Uterus (tissue), 3 donors: ENCODE measurements at regions not wholly inside any gene's neighbourhood (a gene's known extent, or its start where the extent isn't known, plus 50 kb on each side); places are given as distances from the start of the nearest gene placed in this dataset.

Experiments
- DNase-seq, 2 donors: peaks; one replicate each; pipeline ENCODE4 v3.0.0-alpha.2; 2019 to 2020
- H3K27ac ChIP-seq, 2 donors: fragments of 200-600 bp; sonication (generic); 1 replicate in 1 of 2; 2 replicates in 1 of 2; pipeline ENCODE4 v1.5.1; 2016 to 2018
- H3K27me3 ChIP-seq, 2 donors: fragments of 200-600 bp; sonication (generic); one replicate each; pipeline ENCODE4 v1.5.1; 2018 to 2019; ENCODE audit warnings: control low read depth in 1 of 2
- H3K36me3 ChIP-seq, 2 donors: fragments of 200-600 bp; sonication (generic); one replicate each; pipeline ENCODE4 v1.5.1; 2019; ENCODE audit warnings: control low read depth in 1 of 2
- H3K4me1 ChIP-seq, 2 donors: fragments of 200-600 bp; sonication (generic); one replicate each; pipeline ENCODE4 v1.5.1; 2018 to 2019; ENCODE audit warnings: control low read depth in 1 of 2
- H3K4me3 ChIP-seq, 2 donors: fragments of 200-600 bp; sonication (generic); 1 replicate in 1 of 2; 2 replicates in 1 of 2; pipeline ENCODE4 v1.5.1; 2018 to 2019; ENCODE audit warnings: mild to moderate bottlenecking in 1 of 2
- H3K9me3 ChIP-seq, 2 donors: fragments of 200-600 bp; sonication (generic); one replicate each; pipeline ENCODE4 v1.5.1; 2019; ENCODE audit warnings: control low read depth in 1 of 2
- POLR2A ChIP-seq, 2 donors: fragments of 450-650 bp; IDR thresholded peaks; one replicate each; pipeline ENCODE4 v1.6.1; 2016; ENCODE audit warnings: antibody characterized with exemption in 2 of 2, mild to moderate bottlenecking in 1 of 2, moderate library complexity in 1 of 2
- intact Hi-C: fragments of 100-400 bp; cut with DNase I; formaldehyde crosslinking; loops from one replicate; pipeline ENCODE4 v1.15.1; 2023; ENCODE audit warnings: low total_unique reads
- TF ChIP-seq, protein P1 (sequence below), 4 experiments: fragments of 200-600 bp in 2 of 4; fragments of 450-650 bp in 2 of 4; sonication (generic) in 2 of 4; IDR thresholded peaks; one replicate each; pipeline ENCODE4 v1.5.1; 2016 to 2019; ENCODE audit warnings: antibody characterized with exemption in 4 of 4, mild to moderate bottlenecking in 2 of 4, moderate library complexity in 1 of 4
- donor health status: DM: yes; HTN: yes; CAD: no.

DNA sequence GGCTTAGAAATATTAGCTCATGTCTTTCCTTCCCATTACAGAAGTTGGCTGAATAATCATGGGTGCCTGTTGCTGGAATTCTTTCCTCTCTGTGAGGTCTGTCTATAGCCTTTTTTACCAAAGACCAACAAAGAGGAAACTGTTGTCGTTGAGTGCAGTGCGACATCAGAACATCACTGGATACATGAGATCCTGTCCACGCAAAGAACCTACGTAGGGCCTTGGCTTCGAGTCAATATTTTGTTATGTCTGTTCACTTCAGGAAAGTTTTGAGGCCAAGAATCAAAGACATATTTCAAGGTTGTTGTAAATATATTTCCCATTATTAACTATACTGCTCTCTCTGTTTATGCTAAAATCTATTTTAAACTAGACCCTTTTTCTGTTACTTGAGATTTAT is 101.5 kb upstream of the IL12A start:
- intact Hi-C loops, result loop anchor here (10.0 kb wide), 1 partner anchor 118 kb away; no protein-coding TSS in a partner anchor
- no peak for DNase-seq
- Histone ChIP-seq H3K27me3 (no peaks in the 10 kb centered on the region), H3K27ac (no peak overlapping the region), H3K9me3 (no peaks in the 10 kb centered on the region), H3K36me3 (no peaks in the 10 kb centered on the region), H3K4me3 (no peak overlapping the region), H3K4me1 (peaks cover 0 to 4% of the 10 kb centered on the region in 2 donors)
- no peak for TF ChIP-seq POLR2A (IDR thresholded peaks at IDR 0.05)
- TF ChIP-seq, protein P1, sequence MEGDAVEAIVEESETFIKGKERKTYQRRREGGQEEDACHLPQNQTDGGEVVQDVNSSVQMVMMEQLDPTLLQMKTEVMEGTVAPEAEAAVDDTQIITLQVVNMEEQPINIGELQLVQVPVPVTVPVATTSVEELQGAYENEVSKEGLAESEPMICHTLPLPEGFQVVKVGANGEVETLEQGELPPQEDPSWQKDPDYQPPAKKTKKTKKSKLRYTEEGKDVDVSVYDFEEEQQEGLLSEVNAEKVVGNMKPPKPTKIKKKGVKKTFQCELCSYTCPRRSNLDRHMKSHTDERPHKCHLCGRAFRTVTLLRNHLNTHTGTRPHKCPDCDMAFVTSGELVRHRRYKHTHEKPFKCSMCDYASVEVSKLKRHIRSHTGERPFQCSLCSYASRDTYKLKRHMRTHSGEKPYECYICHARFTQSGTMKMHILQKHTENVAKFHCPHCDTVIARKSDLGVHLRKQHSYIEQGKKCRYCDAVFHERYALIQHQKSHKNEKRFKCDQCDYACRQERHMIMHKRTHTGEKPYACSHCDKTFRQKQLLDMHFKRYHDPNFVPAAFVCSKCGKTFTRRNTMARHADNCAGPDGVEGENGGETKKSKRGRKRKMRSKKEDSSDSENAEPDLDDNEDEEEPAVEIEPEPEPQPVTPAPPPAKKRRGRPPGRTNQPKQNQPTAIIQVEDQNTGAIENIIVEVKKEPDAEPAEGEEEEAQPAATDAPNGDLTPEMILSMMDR (IDR thresholded peaks at IDR 0.05), result no peak

DNA sequence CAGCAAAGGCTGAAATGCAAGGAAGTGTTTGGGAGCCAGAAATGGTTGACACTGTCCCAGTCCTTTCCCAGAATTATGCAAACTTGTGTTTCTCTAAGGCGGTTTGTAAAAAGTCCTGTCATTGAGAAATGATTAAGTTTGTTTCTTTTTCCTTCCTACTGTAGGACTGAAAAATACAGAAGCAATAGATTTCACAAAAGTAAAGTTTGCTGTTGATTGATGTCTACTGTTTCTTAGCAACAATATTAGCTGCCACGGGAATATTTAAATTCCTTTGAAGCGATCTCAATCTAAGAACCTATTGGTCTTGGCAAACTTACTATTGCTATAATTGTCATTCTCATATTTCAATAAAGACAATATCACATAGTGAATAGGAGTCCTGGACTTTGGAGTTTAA is 100.7 kb upstream of the IL12A start:
- TF ChIP-seq POLR2A (IDR thresholded peaks at IDR 0.05), result no peak
- TF ChIP-seq, protein P1 (IDR thresholded peaks at IDR 0.05), result no peak
- H3K4me3 ChIP-seq, result no peak overlapping the region
- H3K27me3 ChIP-seq, result no peaks in the 10 kb centered on the region
- H3K4me1 ChIP-seq, result peaks cover 0 to 2% of the 10 kb centered on the region in 2 donors
- no peaks in the 10 kb centered on the region for H3K36me3 ChIP-seq
- no peak overlapping the region for H3K27ac ChIP-seq
- no peaks in the 10 kb centered on the region for H3K9me3 ChIP-seq
- intact Hi-C loops, result loop anchor here (10.0 kb wide), 1 partner anchor 117 kb away; no protein-coding TSS in a partner anchor
- DNase-seq, result no peak

DNA sequence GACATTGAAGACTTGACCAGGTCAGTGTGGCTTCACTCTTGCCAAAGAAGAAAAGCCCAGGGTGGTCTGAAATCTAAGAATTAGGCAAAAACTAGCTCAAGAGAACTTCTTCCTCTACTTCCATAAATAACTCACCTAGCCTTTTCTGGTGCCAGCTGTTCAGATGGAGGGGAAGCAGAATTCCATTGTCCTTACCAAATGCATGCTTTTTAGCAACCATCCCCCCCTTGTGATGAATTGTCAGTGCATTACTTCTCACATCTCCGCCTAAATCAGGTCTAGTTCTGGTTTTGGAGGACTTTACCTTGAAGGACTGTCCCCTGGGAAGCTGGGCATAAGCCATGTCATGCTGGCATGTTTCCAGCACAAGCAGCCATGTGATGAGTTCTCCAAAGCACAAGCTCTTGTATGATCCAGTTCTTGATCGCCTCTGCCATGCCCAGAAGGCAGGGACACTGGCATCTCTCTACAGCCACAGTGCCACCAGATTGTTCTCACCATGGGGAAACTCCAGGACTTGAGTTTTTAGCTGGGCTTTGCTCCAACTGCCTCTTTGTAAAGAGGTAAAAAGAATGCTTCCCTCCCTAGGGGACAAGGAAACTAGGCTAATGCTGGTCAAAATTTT is 96.4 kb upstream of the IL12A start:
- TF ChIP-seq, protein P1 (IDR thresholded peaks at IDR 0.05), result no peak
- TF ChIP-seq POLR2A (IDR thresholded peaks at IDR 0.05), result no peak
- Histone ChIP-seq H3K9me3 (no peaks in the 10 kb centered on the region), H3K36me3 (no peaks in the 10 kb centered on the region), H3K4me1 (no peaks in the 10 kb centered on the region), H3K27ac (no peak overlapping the region), H3K27me3 (no peaks in the 10 kb centered on the region), H3K4me3 (no peak overlapping the region)
- DNase-seq, result no peak
- intact Hi-C loops, result no loop called here

DNA sequence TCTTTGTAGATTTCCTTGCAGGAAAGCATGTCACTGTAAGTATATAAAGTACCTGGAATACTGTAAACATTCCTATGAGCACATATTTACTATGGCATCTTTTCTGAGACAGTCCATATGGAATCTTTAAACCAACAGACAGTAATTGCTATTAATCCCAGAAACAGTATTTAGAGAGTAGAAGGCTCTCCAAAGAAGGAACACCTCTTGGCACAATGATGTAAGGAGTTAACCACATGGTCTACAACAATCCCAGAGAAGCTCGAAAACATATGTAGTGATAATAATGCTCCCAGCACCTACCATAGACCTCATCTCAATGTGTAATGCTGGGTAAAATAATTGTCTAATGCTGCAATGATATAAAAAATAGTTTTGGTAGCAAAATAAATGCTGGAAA is 95.8 kb upstream of the IL12A start:
- Histone ChIP-seq H3K36me3 (no peaks in the 10 kb centered on the region), H3K27ac (no peak overlapping the region), H3K4me1 (no peaks in the 10 kb centered on the region), H3K27me3 (no peaks in the 10 kb centered on the region), H3K9me3 (no peaks in the 10 kb centered on the region), H3K4me3 (no peak overlapping the region)
- TF ChIP-seq, protein P1 (IDR thresholded peaks at IDR 0.05), result no peak
- no peak for TF ChIP-seq POLR2A (IDR thresholded peaks at IDR 0.05)
- intact Hi-C loops, result no loop called here
- no peak for DNase-seq

DNA sequence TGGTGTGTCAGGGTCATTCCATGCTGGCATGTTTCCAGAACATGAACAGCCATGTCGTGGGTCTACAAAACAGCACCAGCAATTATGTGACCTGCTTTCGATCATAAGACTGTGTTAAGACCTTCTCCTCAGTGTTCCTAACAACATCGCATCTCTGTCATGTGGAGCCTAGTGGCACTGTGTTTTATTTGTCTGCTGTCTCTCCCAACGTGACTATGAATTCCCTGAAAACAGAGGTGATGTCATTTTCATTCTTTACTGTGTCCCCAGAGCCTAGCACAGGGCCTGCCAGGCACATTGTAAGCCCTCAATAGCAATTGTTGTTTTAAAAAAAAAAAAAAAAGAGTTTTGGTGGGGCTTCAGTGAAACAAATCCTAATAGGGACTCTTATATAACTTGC is 94.2 kb upstream of the IL12A start:
- no peak for TF ChIP-seq POLR2A (IDR thresholded peaks at IDR 0.05)
- TF ChIP-seq, protein P1 (IDR thresholded peaks at IDR 0.05), result no peak
- H3K4me3 ChIP-seq, result no peak overlapping the region
- no peak for DNase-seq
- no peaks in the 10 kb centered on the region for H3K27me3 ChIP-seq
- H3K9me3 ChIP-seq, result no peaks in the 10 kb centered on the region
- no peak overlapping the region for H3K27ac ChIP-seq
- intact Hi-C loops, result no loop called here
- no peaks in the 10 kb centered on the region for H3K4me1 ChIP-seq
- H3K36me3 ChIP-seq, result no peaks in the 10 kb centered on the region
